ENCODE measurements at regions not wholly inside any gene's neighbourhood (a gene's known extent, or its start where the extent isn't known, plus 50 kb on each side); places are given as distances from the start of the nearest gene placed in this dataset.

GRCh38 chr3:193894121-193894863 lies 241.7 kb upstream of the HES1 start:
- no peaks in the 10 kb centered on the region for H3K9me3 Mint-ChIP-seq
- ATAC-seq (replicated peaks): no peak
- no peak overlapping the region for H3K27ac Mint-ChIP-seq
- no peaks in the 10 kb centered on the region for H3K36me3 Mint-ChIP-seq (ENCODE audit: low read depth)
- H3K27me3 Mint-ChIP-seq: peaks cover 4% of the 10 kb centered on the region
- peaks cover 5% of the 10 kb centered on the region for H3K4me1 Mint-ChIP-seq
- no peak overlapping the region for H3K4me3 Mint-ChIP-seq

- H3K4me1 Mint-ChIP-seq: peaks cover 5% of the 10 kb centered on the region
- H3K27ac Mint-ChIP-seq: no peak overlapping the region
- no peak overlapping the region for H3K4me3 Mint-ChIP-seq
- H3K9me3 Mint-ChIP-seq: no peaks in the 10 kb centered on the region
- H3K27me3 Mint-ChIP-seq: peaks cover 4% of the 10 kb centered on the region
- no peaks in the 10 kb centered on the region for H3K36me3 Mint-ChIP-seq (ENCODE audit: low read depth)
- ATAC-seq (replicated peaks): no peak
These were observed 240.5 kb upstream of the HES1 start for GRCh38 chr3:193895409-193895808.

DNA sequence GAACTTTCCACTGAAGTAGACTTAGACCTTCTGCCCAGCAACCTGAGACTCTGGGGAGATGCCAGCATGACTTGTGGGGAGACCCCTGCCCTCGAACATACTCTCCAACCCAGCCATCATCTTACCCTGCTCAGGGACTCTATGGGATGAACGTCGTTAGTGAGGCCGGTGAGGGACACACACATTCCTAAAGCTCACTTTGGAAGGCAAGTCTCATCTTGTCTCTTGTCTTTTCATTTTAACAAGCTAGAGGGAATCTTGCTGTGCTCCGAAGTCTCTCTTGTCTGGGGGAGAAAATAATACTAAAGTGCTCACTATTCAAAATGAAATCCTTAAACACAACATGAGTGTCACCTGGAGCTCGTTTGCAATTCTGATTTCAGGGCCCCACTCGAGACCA lies 239.5 kb upstream of the HES1 start:
- Mint-ChIP-seq H3K27ac (no peak overlapping the region), H3K4me1 (peaks cover 5% of the 10 kb centered on the region), H3K36me3 (ENCODE audit: low read depth) (no peaks in the 10 kb centered on the region), H3K27me3 (peaks cover 8% of the 10 kb centered on the region), H3K4me3 (no peak overlapping the region), H3K9me3 (no peaks in the 10 kb centered on the region)
- ATAC-seq (replicated peaks): no peak

- Mint-ChIP-seq H3K9me3 (no peaks in the 10 kb centered on the region), H3K27ac (peak overlapping the region; percentile 16), H3K4me3 (no peak overlapping the region), H3K4me1 (peaks cover 5% of the 10 kb centered on the region), H3K27me3 (peaks cover 8% of the 10 kb centered on the region), H3K36me3 (ENCODE audit: low read depth) (no peaks in the 10 kb centered on the region)
- ATAC-seq (replicated peaks): no peak
These were observed 238.7 kb upstream of the HES1 start for GRCh38 chr3:193897288-193897687.

DNA sequence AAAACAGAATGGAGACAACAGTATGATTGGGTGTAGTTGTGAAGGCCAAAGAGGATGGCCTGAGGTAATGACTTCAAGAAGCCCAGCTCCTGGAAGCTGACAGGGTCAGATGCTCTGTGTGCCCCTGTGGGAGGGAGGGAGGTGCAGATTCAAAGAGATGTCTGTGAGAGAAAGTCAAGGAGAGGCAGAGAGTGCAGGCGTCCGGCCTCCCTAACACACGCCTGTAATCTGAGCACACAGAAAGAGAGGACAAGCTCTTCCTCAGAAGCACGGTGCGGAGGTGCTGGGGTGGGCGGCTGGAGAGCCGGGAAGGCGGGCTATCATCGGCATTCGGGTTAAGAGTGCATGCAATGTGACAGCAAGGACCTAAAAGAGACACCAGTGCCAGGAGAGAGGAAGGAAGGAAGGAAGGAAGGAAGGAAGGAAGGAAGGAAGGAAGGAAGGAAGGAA lies 238.2 kb upstream of the HES1 start:
- H3K27ac Mint-ChIP-seq: peak overlapping the region; percentile 16
- ATAC-seq (replicated peaks): no peak
- H3K36me3 Mint-ChIP-seq (ENCODE audit: low read depth): no peaks in the 10 kb centered on the region
- H3K9me3 Mint-ChIP-seq: no peaks in the 10 kb centered on the region
- no peak overlapping the region for H3K4me3 Mint-ChIP-seq
- H3K27me3 Mint-ChIP-seq: peaks cover 8% of the 10 kb centered on the region
- peaks cover 5% of the 10 kb centered on the region for H3K4me1 Mint-ChIP-seq

DNA sequence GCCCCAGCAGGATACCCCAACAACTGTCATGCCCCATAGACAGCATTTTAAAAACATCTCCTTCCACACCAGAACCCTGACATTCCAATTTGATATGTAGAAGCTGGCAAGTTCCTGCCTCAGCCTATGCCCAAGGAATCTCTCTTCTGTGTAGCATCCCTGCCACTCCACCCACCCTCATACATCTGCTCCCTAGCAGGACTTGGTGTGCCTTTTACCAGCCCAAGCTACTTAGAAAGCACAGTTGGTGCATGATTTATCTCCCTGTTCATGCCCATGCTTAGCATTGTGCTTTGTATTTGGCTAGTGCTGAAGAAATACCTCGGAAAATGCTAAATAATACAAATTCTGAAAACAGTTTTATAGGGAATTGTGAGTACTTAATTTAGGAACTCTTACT lies 236.9 kb upstream of the HES1 start:
- no peak for ATAC-seq (replicated peaks)
- Mint-ChIP-seq H3K36me3 (ENCODE audit: low read depth) (no peaks in the 10 kb centered on the region), H3K4me1 (peaks cover 5% of the 10 kb centered on the region), H3K9me3 (no peaks in the 10 kb centered on the region), H3K4me3 (no peak overlapping the region), H3K27ac (no peak overlapping the region), H3K27me3 (peaks cover 14% of the 10 kb centered on the region)

- H3K36me3 Mint-ChIP-seq (ENCODE audit: low read depth): no peaks in the 10 kb centered on the region
- no peaks in the 10 kb centered on the region for H3K9me3 Mint-ChIP-seq
- peaks cover 16% of the 10 kb centered on the region for H3K27me3 Mint-ChIP-seq
- no peak overlapping the region for H3K4me3 Mint-ChIP-seq
- H3K4me1 Mint-ChIP-seq: no peaks in the 10 kb centered on the region
- no peak overlapping the region for H3K27ac Mint-ChIP-seq
- no peak for ATAC-seq (replicated peaks)
These were observed 234.9 kb upstream of the HES1 start for GRCh38 chr3:193901007-193901406.

DNA sequence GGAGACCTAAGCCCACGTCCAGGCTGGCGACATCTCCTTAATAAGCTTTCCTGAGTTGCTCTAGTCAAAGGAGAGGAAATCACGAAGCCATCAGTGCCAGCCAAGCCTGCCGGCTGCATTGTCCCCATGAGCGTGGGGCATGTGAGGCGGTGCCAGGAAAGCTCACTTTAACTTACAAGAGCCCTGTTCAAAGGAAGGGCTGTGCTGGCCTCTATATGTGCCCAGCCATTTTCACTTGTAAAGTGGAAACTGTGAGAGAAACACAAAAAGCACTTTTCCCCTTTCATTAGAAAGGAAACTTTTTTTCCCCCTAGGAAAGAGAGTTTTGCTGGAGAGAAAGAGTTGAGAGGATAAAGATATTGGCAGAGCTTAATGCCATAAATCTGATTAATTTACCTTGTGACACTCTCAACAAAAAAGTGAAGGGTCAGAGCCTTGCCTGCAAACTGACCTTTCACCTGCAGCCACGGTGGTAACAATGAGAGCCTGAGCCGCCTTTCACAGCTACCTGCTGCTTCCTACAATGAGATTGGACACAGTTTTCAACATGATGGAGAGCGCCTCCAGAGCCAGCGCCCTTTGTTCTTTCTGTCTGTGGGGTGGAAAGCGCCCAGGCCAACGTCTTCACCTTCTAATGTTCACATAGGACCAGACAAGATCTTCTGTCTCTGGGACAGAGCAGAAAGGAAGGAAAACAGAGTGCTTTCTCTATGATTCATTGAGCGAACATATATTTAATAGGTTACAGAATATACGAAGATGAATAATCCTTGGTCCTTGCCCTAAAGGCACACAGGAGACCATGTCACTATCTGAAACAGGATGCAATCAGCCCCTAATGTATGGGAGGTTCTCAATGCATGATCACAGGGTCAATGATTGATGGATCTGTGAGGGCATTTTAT lies 233.1 kb upstream of the HES1 start:
- no peaks in the 10 kb centered on the region for H3K9me3 Mint-ChIP-seq
- H3K4me3 Mint-ChIP-seq: no peak overlapping the region
- no peaks in the 10 kb centered on the region for H3K36me3 Mint-ChIP-seq (ENCODE audit: low read depth)
- H3K27ac Mint-ChIP-seq: no peak overlapping the region
- H3K27me3 Mint-ChIP-seq: peaks cover 16% of the 10 kb centered on the region
- no peak for ATAC-seq (replicated peaks)
- no peaks in the 10 kb centered on the region for H3K4me1 Mint-ChIP-seq

GRCh38 chr3:193903512-193903817 lies 232.5 kb upstream of the HES1 start:
- no peak for ATAC-seq (replicated peaks)
- Mint-ChIP-seq H3K27ac (no peak overlapping the region), H3K4me1 (no peaks in the 10 kb centered on the region), H3K4me3 (no peak overlapping the region), H3K36me3 (ENCODE audit: low read depth) (no peaks in the 10 kb centered on the region), H3K9me3 (peaks cover 4% of the 10 kb centered on the region), H3K27me3 (peaks cover 16% of the 10 kb centered on the region)

DNA sequence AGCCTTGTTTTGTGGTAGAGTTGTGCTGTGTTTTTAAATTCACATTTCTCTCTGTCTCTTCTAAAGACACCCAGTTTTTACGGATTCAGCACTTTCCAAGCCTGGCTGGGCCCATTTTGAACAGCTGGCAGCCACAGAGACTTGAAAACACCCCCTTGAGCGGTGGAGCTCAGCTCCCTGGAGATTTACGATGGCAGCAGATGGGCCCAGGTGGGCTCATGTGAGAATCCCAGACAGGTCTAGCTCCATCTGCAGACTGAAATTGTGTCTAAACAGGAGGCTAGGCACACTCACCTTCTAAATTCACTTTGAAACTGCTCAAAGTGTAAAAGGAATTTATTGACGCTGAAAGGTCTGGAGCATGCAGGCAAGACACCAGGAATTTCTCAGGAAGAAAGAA lies 232.0 kb upstream of the HES1 start:
- peaks cover 16% of the 10 kb centered on the region for H3K27me3 Mint-ChIP-seq
- no peaks in the 10 kb centered on the region for H3K4me1 Mint-ChIP-seq
- H3K36me3 Mint-ChIP-seq (ENCODE audit: low read depth): no peaks in the 10 kb centered on the region
- no peak overlapping the region for H3K27ac Mint-ChIP-seq
- H3K9me3 Mint-ChIP-seq: peaks cover 4% of the 10 kb centered on the region
- no peak overlapping the region for H3K4me3 Mint-ChIP-seq
- no peak for ATAC-seq (replicated peaks)

GRCh38 chr3:193905541-193906396 lies 230.2 kb upstream of the HES1 start:
- H3K4me1 Mint-ChIP-seq: no peaks in the 10 kb centered on the region
- H3K27ac Mint-ChIP-seq: no peak overlapping the region
- ATAC-seq (replicated peaks): no peak
- H3K36me3 Mint-ChIP-seq (ENCODE audit: low read depth): no peaks in the 10 kb centered on the region
- peaks cover 14% of the 10 kb centered on the region for H3K27me3 Mint-ChIP-seq
- no peak overlapping the region for H3K4me3 Mint-ChIP-seq
- H3K9me3 Mint-ChIP-seq: peaks cover 4% of the 10 kb centered on the region

GRCh38 chr3:193906849-193907410 lies 229.0 kb upstream of the HES1 start:
- no peaks in the 10 kb centered on the region for H3K4me1 Mint-ChIP-seq
- no peak for ATAC-seq (replicated peaks)

DNA sequence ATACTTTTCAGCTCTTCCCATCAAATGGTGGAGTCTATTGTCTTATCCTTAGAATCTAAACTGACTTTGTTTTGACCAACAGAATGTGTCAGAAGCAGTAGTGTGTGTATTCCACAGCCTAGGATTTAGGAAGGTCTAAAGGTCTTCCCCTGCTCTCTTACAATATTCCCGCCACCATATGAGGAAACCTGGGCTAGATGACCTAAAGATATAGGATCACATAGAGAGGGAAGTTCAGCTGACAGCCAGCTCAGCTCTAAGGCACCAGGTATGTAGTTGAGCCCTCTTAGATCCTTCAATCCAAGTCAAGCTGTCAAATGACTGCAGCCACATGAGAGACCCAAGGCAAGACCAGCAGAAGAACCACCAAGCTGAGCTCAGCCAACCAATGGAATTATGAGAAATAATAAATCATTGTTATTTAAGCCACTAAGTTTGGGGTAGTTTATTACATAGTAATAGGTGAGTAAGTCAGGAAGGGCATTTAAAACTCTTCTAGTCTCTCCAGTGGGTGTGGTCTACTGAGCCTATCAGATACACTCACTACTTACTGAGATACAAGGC lies 227.7 kb upstream of the HES1 start:
- H3K4me3 Mint-ChIP-seq: no peak overlapping the region
- no peak overlapping the region for H3K27ac Mint-ChIP-seq
- ATAC-seq (replicated peaks): no peak
- H3K4me1 Mint-ChIP-seq: no peaks in the 10 kb centered on the region
- H3K36me3 Mint-ChIP-seq (ENCODE audit: low read depth): no peaks in the 10 kb centered on the region
- H3K9me3 Mint-ChIP-seq: peaks cover 4% of the 10 kb centered on the region
- H3K27me3 Mint-ChIP-seq: peaks cover 8% of the 10 kb centered on the region

More at GRCh38 chr3:193906849-193907410, 229.0 kb upstream of the HES1 start:
- H3K4me3 Mint-ChIP-seq: no peak overlapping the region
- peaks cover 4% of the 10 kb centered on the region for H3K9me3 Mint-ChIP-seq
- H3K27ac Mint-ChIP-seq: no peak overlapping the region
- peaks cover 12% of the 10 kb centered on the region for H3K27me3 Mint-ChIP-seq
- no peaks in the 10 kb centered on the region for H3K36me3 Mint-ChIP-seq (ENCODE audit: low read depth)

- Mint-ChIP-seq H3K36me3 (ENCODE audit: low read depth) (no peaks in the 10 kb centered on the region), H3K27ac (peak overlapping the region; percentile 61), H3K4me1 (no peaks in the 10 kb centered on the region), H3K27me3 (peaks cover 4% of the 10 kb centered on the region), H3K4me3 (no peak overlapping the region), H3K9me3 (peaks cover 4% of the 10 kb centered on the region)
- ATAC-seq (replicated peaks): peak; percentile 82
These were observed 226.6 kb upstream of the HES1 start for GRCh38 chr3:193909387-193909786.

All from activated T-helper 17 cell treated with anti-CD3 and anti-CD28 coated beads, Interleukin-2, amount 50 U/mL, for 72 hours (primary cell).